ENCODE measurements at regions not wholly inside any gene's neighbourhood (a gene's known extent, or its start where the extent isn't known, plus 50 kb on each side); places are given as distances from the start of the nearest gene placed in this dataset.

DNA sequence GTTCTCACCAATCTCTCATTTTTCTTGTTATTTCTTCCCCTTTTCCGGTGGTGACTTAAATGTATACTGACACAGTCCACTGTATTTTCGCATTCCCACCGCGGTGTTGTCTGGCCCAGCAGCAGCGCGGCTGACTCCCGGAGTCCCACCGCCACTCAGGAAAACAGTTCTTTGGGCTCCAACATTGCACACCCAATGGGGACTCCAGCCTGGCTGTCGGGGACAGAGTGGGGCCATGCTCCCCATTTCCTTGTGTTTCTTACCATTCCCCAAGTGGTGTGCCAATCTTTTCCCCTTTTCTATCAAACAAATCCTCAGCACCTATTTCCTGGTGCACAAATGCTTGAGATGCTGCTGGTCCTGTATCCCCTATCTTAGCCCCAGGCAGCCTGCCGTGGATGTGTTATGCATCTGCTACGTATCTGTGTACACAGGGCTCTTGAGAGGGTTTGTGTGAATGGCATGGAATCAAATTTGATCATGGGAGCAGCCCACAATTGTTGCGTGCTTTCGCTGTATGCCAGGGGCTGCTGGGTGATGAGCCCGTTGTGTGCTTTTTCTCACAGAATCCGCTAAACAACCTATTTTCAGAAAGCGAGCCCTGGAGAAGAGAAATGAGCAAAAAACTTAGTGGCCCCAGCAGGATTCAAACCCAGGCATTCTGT lies 219.1 kb upstream of the RGMA start:
- DNase-seq (ENCODE audit: low spot score in 2 of 2) (no peak), FAIRE-seq (no peak)

DNA sequence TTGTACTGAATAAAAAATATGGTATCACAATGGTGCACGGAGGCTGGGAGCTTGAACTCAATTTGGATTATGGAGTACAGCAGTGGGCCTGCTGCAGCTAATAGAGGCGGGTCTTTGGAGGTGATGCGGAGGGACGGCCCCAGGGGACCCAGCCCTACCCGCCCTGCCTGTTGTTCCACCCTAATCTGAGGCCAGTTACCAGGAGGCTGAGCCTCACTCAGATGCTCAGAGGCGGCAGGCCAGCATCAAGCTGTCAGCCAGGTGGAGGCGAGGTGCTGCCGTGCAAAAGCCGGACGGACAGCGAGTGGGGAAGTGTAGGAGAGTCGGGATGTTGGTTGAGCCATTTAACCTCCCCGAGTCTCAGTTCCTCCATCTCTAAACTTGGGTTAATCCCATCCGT lies 218.5 kb upstream of the RGMA start:
- FAIRE-seq (no peak), DNase-seq (ENCODE audit: low spot score in 2 of 2) (no peak)

DNA sequence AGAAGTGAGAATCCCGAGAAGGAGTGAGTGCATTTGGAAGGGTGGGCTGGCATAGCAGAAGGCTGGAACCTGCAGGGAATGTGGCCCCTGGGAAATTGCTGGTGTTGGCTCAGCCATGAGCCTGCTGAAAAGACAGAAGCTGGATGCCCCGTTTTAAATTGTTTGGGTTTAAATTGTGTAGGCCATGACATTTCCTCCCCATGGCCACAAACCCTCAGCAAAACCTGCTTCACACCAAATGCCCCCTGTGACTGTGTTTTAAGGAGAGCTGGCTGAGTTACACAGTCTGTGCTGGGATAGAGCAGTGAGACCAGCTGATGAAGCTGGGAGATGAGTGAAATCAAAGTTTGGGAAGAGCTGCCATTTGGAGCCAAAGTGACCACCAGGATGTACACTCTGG lies 216.3 kb upstream of the RGMA start:
- DNase-seq (ENCODE audit: low spot score in 2 of 2), result no peak
- FAIRE-seq, result no peak

DNA sequence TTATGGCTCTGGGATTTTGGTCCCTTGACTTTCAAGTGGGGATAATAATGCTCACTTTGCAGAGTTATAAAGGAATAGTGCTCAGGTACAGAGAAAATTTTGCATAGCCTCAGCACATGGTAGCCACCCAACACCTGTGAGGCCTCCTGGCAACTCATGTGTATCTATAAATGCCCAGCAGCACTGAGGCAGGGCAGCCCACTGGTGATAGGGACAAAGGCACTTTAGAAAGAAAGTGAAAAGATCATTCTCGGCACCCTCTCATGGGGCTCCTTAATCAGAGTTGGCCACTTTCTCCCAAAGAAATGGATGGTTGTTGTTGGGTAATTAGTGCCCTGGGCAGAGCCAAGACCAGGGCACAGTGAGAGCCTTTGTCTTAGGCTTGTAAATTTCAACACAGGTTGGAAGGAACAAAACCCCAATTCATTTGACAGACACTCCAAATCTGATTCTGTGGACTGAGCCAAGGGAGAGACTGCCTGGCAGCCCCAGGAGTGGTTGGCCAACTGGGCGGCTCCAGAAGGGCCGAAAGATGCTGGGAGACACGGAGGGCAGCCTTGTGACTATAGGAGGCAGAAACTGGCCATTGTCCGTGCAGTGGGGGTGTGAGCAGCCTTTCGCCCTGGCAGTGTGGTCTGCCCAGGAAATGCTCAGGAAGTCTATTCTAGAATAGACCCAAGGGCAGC lies 213.2 kb upstream of the RGMA start:
- FAIRE-seq (peak; percentile 31), DNase-seq (ENCODE audit: low spot score in 2 of 2) (peak; percentile 33 to 35)

DNA sequence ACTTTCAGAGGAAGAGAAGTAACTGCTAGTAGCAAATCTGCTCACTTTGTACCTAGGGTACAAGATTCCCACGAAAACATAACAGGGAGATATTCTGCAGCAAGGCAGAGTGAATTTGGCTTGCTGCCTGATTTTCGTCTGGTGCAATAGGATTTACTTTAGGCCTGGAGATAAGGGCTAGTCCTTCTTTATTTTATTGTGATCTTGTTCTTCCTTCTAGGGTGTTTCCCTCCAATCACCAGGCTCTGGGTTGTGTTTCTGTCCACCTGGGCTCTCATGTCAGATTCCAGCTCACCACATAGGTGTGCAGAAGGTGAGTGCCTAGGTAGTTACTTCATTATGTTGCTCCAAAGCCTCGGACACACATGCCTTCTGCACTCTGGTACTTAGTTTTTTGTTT lies 211.8 kb upstream of the RGMA start:
- FAIRE-seq (no peak), DNase-seq (ENCODE audit: low spot score in 2 of 2) (no peak)

DNA sequence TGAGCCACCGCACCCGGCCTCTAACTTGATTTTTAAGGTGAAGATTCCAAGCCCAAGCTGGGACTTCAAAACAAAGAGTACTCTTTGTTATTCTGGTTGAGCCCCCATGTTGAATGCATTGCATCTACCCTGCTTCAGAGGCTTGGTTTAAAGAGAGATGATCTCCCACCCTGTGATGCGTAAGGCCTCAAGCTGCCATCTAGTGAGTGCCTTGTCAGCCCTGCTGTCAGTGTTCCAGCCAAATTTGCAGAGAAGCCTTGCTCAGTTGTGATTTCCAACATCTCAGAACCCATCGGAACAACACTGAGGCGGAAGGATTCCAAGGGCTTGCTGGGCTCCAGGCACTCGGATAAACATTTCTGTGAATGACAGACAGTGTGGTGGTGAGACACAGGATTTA lies 210.7 kb upstream of the RGMA start:
- DNase-seq (ENCODE audit: low spot score in 2 of 2) (no peak), FAIRE-seq (no peak)

DNA sequence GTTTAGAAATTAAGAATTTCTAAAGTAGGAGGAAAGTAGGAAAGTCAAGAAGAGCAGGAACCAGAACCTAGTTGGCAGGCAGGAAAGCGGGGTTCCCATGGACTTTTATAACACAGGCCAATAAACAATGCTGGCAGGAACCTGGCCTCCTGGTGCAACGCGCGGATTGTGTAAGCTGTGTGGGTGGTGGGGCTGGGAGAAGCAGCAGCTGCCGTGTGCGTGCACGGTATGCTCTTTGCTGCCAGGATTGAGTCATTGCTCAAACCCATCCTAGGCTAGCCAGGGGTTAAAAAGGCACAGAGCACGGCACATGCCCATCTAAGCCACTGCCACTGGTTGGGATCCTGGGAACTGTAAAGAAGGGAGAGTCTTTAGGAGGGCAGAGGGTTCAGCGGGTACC lies 209.9 kb upstream of the RGMA start:
- FAIRE-seq (no peak), DNase-seq (ENCODE audit: low spot score in 2 of 2) (no peak)

DNA sequence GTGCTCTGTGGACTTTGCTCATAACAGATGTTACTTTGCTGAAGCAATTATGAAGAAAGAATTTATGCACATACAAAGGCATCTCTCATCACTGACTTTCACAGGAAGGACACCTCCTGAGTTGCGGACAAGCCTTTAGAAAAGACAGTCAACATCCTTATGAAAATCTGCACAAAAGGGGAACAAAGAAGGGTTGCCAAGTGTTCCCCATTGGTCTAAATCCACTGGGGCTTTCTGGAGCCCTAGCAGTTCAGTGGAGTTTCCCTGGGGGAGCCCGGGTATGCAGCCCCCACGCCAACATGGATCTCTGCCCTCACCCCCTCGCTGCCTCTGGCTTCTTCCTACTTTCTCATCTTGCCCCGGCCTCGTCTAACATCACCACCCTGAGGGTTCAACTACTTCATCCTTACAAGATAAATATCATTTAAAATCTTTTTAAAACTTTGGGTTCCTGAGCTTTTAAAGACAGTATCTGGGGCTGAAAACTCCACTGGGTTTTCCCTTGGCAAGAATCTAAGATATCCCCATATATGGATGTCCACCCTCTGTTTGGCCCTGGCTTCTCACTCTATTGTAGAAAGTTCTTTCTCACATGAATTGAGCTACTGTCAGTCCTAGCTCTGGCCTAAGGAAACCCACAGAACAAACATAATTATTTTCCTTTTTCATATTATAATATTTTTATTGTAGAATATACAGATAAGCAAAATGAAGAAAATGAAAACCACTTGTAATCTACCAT lies 207.9 kb upstream of the RGMA start:
- FAIRE-seq, result no peak

DNA sequence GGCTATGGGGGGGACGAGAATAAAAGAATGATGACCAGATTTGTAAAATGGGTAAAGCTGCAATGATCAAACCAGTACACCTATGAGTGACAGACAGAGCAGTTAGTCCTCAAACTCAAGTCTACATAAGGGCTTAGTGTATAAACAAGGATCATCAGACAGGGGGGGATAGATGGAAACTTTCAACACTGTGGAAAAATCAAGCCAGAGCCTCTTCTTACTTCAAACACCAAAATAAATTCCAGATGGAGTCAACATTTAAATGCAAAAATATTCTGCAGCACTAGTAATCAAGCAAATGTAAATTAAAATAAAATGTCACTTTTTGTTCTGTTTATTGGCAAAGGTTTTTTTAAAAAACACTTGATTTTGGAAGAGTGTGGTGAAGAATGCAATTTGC lies 205.9 kb upstream of the RGMA start:
- DNase-seq (ENCODE audit: low spot score in 2 of 2), result no peak
- FAIRE-seq, result no peak

More for the DNA sequence above, 207.9 kb upstream of the RGMA start:
- DNase-seq (ENCODE audit: low spot score in 2 of 2), result no peak

DNA sequence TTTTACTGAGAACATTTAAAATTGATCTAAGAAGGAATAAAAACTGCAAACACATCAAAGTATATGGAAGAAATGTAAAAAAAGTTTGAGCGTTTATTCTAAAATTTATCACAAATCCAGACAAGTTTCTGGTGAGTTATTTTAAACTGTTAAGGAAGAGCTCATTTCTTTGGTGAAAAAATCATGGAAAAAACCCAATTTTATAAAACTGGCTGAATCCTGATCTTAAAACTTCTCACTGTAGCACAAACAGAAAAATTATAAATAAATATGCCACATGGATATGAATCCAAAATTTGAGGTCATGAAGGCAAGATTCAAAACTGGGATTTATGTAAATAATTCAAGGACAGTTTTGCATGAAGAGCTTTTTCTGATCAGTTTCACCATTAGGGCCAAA lies 205.1 kb upstream of the RGMA start:
- DNase-seq (ENCODE audit: low spot score in 2 of 2) (no peak), FAIRE-seq (no peak)

DNA sequence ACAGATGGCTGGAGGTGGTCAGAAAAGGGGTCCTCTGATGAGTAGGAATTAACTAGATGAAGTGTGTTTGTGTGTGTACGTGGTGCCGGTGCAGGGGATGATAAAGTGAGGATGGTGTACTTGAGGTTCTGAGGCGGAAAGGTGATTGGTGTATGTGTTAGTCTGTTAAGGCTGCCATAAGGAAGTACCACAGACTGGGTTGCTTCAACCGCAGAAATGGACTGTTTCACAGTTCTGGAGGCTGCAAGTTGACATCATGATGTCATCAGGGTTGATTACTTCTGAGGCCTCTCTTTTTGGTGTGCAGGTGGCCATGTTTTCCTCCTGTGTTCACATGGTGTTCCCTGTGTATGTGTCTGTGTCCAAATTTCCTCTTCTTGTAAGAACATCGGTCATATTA lies 202.4 kb upstream of the RGMA start:
- FAIRE-seq, result no peak
- DNase-seq (ENCODE audit: low spot score in 2 of 2), result no peak

DNA sequence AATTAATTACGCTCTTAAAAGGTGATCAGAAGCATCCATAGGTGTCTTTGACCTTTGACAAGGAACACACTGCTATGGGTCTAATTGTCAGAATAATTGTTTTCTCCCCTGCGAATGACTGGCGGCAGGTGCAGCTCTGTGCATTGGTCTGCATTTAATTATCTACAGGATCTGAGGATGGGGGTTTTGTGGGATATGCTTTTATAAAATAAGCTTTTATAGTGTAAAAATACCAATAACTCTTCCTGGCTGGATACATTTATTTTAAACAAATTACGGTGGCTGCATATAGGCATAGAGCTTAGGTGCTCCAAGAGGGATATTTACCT lies 201.6 kb upstream of the RGMA start:
- no peak for FAIRE-seq

DNA sequence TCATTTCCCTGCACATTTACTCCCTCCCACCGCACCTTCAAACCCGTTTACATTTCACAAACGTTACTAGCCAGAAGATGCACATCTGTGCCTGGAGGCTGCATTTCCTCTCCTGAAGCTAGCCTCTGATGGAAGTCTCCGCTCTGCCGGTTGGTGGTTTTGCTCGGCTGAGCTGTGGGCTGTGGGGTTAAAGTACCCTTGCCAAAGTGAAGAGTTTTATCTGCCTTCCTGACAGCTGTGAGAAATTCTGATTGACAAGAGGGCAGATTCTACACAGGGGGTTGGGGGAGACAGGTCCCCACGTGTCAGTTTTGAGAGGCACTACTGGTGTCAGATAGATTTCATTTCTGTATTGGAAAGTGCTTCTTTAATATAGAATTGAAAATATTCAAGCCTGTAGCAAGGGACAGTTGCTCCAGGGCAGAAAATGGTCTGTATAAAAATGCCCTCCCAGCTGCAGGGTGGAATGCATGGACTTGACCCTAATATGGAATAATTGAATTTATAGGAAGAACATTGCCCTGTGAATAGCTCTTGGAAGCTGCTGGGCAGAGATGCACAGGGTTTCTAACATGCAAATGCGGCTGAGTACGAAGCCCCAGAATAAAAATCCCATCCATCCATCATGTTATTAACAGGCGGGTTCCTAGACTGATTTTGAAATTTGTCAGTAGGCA lies 201.1 kb upstream of the RGMA start:
- FAIRE-seq (no peak), DNase-seq (ENCODE audit: low spot score in 2 of 2) (no peak)

More for the DNA sequence above, 201.6 kb upstream of the RGMA start:
- DNase-seq (ENCODE audit: low spot score in 2 of 2), result no peak

DNA sequence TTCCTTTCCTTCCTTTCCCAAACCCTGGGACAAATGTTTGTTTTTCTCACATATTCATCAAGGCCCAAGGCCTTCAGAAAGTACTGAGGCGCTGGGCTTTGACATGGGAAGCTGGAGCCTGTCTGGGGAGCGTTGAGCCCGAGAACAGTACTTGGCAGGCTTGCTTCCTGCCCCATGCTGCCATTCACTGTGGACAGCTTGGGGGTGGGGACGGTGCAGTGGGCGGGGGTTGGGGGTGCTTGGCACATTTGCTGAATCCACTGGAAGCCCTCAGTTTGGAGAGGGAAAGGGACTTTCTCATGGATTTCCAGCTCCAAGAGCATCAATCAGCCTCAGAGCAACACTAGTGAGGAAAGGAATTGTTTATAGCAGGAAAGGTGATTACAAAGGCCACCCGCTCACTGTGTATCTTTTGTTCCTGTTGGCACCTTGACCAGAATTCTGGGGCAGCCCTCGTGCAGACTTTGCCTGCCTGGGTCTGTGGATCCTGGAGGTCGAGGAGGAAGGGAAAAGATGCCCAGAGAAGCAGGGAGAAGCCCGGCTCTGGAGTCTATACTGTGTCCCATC lies 199.8 kb upstream of the RGMA start:
- no peak for DNase-seq (ENCODE audit: low spot score in 2 of 2)
- FAIRE-seq, result no peak

DNA sequence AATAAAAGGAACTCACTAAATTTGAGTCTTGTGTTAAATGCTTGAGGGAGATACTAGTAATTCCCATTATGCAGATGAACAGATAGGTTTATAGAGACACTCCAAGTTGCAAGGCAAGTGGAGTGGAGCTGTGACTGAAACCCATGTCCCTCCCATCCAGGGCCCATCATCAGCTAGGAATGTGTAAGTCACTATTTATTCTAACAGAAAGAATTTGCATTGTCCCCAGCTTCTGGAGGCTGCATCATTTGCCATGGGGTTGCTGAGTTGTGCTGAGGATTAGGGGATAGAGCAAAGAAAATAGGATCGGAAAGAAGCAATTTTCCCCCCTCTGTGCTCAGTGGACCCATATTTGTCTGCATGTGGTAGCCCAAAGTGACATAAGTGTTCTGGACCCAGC lies 197.4 kb upstream of the RGMA start:
- DNase-seq (ENCODE audit: low spot score in 2 of 2), result no peak

DNA sequence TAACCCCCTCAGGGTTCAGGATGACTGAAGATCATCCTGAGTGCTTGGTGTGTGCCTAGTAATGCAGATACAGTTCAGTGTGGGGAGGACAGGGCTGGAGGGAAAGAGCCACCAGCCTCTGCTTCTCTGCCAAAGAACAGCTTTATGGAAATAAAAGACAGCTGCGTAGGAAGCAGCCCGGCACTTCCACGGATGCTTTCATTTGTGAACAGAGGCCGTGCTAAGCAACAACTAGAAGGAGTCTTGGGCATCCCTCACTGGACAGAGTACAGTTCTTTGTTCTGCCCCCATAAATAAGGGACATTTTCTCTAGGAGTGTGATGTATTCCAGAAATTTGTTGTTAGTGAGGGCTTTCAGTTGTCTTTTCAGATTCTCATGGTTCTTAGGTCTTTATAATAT lies 194.8 kb upstream of the RGMA start:
- no peak for FAIRE-seq
- no peak for DNase-seq (ENCODE audit: low spot score in 2 of 2)

More for the DNA sequence above, 197.4 kb upstream of the RGMA start:
- no peak for FAIRE-seq

DNA sequence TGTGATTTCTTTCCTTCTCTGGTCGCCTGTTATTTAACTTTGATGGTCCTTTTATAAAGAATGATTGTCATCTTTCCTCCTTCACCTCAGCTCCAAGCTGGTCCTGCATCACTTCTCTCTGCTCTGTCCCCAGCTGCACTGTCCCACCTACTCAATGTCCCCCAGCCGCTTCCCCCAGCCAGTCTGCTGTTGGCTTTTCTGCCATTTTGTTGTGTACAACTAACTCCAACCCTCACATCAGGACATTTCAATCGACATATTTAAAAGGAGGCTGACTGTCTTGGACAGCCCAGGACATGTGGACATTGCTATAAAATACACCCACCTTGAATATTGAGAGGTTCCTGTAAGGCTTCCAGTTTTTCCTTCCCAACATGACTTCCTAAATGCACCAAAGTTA lies 193.8 kb upstream of the RGMA start:
- no peak for FAIRE-seq

DNA sequence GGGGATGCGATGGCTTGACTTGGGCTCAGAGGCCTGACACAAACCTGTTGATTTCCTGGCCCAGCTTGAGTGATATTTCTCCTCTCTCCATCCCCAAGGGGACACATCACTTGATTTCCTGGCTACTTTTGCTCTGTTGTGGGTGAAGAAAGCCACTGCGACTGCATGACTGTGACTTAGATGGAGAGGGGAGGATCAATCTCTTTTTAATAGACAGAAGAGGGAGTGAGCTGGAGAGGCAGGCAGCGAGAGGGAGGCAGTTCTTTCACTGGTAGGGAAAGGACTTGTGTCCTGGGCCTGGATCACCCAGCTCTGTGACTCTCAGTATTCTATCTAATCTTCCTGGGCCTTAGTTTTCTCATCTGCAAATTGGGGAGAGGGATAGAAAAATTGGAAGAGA lies 189.8 kb upstream of the RGMA start:
- DNase-seq (ENCODE audit: low spot score in 2 of 2) (no peak), FAIRE-seq (no peak)

More for the DNA sequence above, 193.8 kb upstream of the RGMA start:
- no peak for DNase-seq (ENCODE audit: low spot score in 2 of 2)

DNA sequence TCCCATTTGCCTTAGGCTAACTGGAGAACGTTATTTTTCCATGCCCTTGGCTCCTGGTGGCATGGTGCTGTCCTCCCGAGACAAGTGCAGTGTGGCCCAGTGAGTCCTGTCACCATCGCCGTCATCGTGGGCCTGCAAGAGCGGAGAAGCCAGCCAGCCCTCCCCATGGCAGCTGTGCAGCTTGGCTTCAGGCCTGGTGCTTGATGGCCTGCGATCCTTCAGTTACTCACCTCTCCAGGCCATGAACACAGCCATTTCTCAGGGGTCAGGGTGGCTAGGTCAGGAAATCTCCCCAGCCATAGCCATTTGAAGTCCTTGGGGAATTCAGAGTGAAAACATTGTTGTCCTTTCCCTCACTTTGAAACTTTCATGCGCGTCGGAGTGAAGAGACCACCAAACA lies 189.0 kb upstream of the RGMA start:
- FAIRE-seq, result no peak
- no peak for DNase-seq (ENCODE audit: low spot score in 2 of 2)

DNA sequence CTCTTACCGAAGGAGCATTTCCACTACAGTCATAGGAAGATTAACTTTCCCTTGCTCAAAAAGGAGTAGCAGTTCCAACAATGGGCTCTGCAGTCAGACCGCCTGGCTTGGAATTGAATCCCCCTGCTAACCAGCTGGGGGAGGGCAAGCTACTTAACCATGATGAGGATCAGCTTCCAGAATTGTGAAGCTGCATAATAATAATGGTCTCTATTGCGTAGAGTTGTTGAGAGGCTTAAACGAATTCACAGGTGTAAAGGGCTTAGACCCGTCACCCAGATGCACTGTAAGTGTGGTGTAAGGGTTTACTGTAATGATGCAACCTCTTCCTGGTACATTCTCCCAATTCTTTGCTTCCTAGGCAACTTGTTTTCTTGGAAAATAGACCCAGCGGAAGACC lies 185.2 kb upstream of the RGMA start:
- DNase-seq (ENCODE audit: low spot score in 2 of 2) (no peak), FAIRE-seq (no peak)

DNA sequence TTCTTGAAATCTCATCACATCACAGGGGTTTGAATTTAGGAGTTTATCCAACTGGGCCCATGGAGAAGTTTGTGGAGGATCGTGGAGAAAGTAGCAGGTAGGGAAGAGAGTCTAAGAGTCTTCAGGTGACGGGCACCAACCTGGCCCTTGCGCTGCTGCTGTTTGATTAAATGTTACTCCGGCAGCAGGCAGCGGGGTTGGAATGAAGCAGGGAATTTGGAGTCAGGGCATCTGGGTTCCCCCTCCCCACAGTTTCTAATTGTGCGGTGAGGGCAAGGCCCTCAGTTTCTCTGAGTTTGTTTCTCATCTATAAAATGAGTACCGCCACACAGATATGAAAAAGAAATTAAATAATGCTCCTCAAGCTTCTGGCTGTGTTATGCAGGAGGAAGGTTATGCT lies 182.9 kb upstream of the RGMA start:
- no peak for FAIRE-seq
- no peak for DNase-seq (ENCODE audit: low spot score in 2 of 2)
